GM18907 (cell line): ENCODE measurements at regions not wholly inside any gene's neighbourhood (a gene's known extent, or its start where the extent isn't known, plus 50 kb on each side); places are given as distances from the start of the nearest gene placed in this dataset.

Source experiments
- ATAC-seq: cut with Tn5 transposase; IDR thresholded peaks from one replicate; pipeline ENCODE4 v1.9.1; 2021; ENCODE audit warnings: mild to moderate bottlenecking, moderate library complexity; ENCODE audit not compliant: unreplicated experiment

DNA sequence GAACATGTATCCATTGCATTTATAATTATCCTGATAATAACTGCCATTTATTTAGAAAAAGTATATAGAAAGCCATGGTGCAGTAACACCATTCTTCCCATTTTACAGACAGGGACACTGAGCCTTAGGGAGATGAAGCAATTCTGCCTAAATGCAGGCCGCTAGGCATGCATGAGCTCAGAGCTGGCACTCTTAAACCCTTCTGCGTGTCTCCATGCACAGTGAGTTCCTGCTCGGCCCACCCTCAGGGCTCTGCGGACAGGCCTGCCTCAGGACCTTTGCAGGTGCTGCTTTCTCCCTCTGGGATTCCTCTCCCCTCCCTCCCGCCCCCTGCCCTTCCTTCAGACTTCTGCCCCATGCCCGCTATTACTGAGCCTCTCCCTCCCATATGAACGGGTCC, 54.3 kb upstream of the WSB1 start:
- no peak for ATAC-seq

DNA sequence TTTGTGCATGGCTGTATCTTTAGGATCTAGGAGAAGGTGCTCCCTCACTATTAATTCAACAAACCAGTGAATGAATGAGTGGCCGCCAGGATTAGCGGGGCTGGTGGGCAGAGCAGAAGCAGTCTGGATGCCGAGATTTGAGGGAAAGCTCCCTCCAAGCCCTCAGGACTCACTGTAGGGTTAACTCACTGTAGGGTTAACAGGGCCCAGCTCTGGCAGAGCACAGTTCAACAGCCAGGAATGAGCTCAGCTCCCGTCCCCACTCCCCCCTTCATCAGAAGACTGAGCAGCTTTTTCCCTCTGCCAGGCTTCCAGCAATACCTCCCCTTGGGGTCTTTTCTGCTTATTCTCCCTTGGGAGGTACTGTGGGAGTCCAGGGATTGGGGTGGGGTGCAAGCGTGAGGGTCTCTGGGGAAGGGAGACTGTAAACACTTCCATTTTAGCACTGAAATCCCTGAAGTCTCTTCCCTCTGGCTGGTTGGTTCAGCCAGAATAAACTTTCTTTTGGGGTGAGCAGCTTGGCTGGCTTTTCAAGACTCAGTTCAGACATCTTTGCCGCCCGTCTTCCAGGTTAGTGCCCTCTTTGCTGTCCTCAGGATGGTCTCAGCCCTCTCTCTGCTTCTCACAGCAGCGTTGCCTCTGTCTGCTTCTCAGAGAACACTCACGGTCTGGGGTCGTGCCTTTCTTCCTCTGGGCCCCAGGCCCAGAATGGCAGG, 53.7 kb upstream of the WSB1 start:
- no peak for ATAC-seq

DNA sequence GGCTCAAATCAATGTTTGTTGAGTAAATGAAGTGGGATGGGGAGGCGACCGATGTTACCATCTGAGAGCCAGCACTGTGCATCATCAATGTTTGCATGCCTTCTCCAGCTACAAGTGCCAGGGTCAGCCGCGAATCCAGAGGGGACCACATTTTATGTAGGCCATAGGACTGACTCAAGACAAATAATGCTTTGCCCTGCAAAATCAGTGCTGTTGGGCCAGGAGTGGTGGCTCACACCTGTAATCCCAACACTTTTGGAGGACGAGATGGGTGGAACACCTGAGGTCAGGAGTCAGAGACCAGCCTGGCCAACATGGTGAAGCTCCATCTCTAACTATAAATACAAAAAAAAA, 53.1 kb upstream of the WSB1 start:
- ATAC-seq, result no peak

- peak; percentile 59 for ATAC-seq
Observed at GRCh38 chr17:27241346-27241946, 52.5 kb upstream of the WSB1 start.

DNA sequence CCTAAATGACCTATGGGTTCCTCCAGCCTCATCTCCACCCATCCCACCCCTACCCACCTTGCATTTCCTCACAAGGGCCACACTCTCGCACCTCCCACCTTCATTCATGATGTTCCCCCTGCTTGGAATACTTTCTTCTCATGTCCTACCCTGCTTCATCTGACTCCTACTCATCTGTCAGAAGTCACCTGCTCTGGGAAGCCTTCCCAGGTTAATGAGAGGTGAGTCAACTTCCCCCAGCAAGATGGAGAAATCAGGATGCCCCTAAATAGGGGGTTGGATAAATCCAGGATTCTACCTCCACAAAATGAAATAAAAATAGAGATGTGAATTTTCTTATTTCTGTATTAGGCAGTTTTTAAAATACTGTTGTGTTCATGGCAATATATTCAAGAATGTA, 51.0 kb upstream of the WSB1 start:
- no peak for ATAC-seq

DNA sequence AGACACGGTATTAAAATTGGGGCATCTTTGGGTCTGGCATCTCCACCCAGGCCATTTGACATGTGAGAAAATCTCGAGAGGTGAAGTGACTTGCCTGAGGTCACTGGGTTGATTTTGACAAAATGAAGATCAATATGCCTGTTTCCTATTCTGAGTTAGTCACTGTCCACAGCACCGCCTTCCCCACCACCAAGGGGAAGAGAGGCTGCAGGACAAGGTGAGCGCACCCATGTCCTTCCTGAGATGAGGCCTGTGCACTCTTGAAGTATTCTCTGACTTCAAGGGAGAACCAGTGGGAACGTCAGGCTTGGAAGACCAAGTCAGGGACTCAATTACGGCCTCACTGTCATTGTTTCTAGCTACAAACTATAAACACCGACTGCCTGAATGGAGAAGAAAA, 49.9 kb upstream of the WSB1 start:
- no peak for ATAC-seq
